Mesenchymal stem cell (in vitro differentiated cells and primary cell): ENCODE measurements at regions not wholly inside any gene's neighbourhood (a gene's known extent, or its start where the extent isn't known, plus 50 kb on each side); places are given as distances from the start of the nearest gene placed in this dataset.

Experiments used
- DNase-seq: peaks from one replicate; pipeline ENCODE4 v3.0.0-alpha.2; 2013
- H2AFZ ChIP-seq: one replicate; pipeline ENCODE4 v1.6.1; 2013; ENCODE audit warnings: low read depth, mild to moderate bottlenecking, control low read depth, inconsistent platforms, low read length, moderate library complexity
- H2AK5ac ChIP-seq: 2 replicates; pipeline ENCODE4 v1.6.1; 2013; ENCODE audit warnings: low read length, moderate library complexity, mild to moderate bottlenecking, inconsistent platforms; ENCODE audit not compliant: severe bottlenecking
- H2BK120ac ChIP-seq: one replicate; pipeline ENCODE4 v1.6.1; 2013; ENCODE audit warnings: low read depth, mild to moderate bottlenecking, inconsistent platforms, low read length, moderate library complexity
- H2BK12ac ChIP-seq, 2 experiments: one replicate each; pipeline ENCODE4 v1.6.1; 2013; ENCODE audit warnings: inconsistent platforms in 2 of 2, low read length in 2 of 2, mild to moderate bottlenecking in 2 of 2, moderate library complexity in 2 of 2, control low read depth in 1 of 2
- H2BK15ac ChIP-seq: one replicate; pipeline ENCODE4 v1.6.1; 2013; ENCODE audit warnings: mild to moderate bottlenecking, low read depth, inconsistent platforms; ENCODE audit not compliant: poor library complexity, severe bottlenecking
- H2BK5ac ChIP-seq: 2 replicates; pipeline ENCODE4 v1.6.1; 2013; ENCODE audit warnings: low read depth, mild to moderate bottlenecking, low read length, control low read depth, inconsistent platforms; ENCODE audit not compliant: poor library complexity, severe bottlenecking
- H3K14ac ChIP-seq, 2 experiments: one replicate each; pipeline ENCODE4 v1.6.1; 2013; ENCODE audit warnings: inconsistent platforms in 2 of 2, low read length in 2 of 2, control low read depth in 1 of 2, mild to moderate bottlenecking in 1 of 2, moderate library complexity in 1 of 2
- H3K18ac ChIP-seq, 2 experiments: one replicate each; pipeline ENCODE4 v1.6.1; 2013; ENCODE audit warnings: inconsistent platforms in 2 of 2, low read length in 2 of 2, control low read depth in 1 of 2, low read depth in 1 of 2, mild to moderate bottlenecking in 1 of 2
- H3K23ac ChIP-seq, 2 experiments: one replicate each; pipeline ENCODE4 v1.6.1; 2013; ENCODE audit warnings: inconsistent platforms in 2 of 2, low read length in 2 of 2, mild to moderate bottlenecking in 2 of 2, moderate library complexity in 2 of 2, control low read depth in 1 of 2
- H3K27ac ChIP-seq: 2 replicates; pipeline ENCODE4 v1.5.1; 2013; ENCODE audit warnings: mild to moderate bottlenecking, moderate library complexity, low read length, control low read depth, inconsistent platforms; ENCODE audit not compliant: poor library complexity, severe bottlenecking
- H3K27me3 ChIP-seq, 2 experiments: 2 replicates each; pipeline versions ENCODE4 v1.6.1 to v1.7.0; 2013; ENCODE audit warnings: low read length in 2 of 2, mild to moderate bottlenecking in 2 of 2, moderate library complexity in 2 of 2, control low read depth in 1 of 2, inconsistent platforms in 1 of 2; ENCODE audit not compliant: control insufficient read depth in 1 of 2, insufficient read depth in 1 of 2
- H3K36me3 ChIP-seq, 2 experiments: 2 replicates each; pipeline versions ENCODE4 v1.6.1 to v1.7.0; 2013; ENCODE audit warnings: low read length in 2 of 2, control low read depth in 1 of 2, inconsistent platforms in 1 of 2, low read depth in 1 of 2, mild to moderate bottlenecking in 1 of 2; ENCODE audit not compliant: insufficient read depth in 2 of 2, control insufficient read depth in 1 of 2
- H3K4ac ChIP-seq, 2 experiments: one replicate each; pipeline ENCODE4 v1.6.1; 2013; ENCODE audit warnings: inconsistent platforms in 2 of 2, low read length in 2 of 2, mild to moderate bottlenecking in 2 of 2, moderate library complexity in 2 of 2, control low read depth in 1 of 2, low read depth in 1 of 2
- H3K4me1 ChIP-seq: 2 replicates; pipeline ENCODE4 v1.6.1; 2013; ENCODE audit warnings: low read depth, low read length, control low read depth; ENCODE audit not compliant: control insufficient read depth, insufficient read depth
- H3K4me2 ChIP-seq: 2 replicates; pipeline ENCODE4 v1.6.1; 2013; ENCODE audit warnings: low read length, mild to moderate bottlenecking, inconsistent platforms; ENCODE audit not compliant: poor library complexity, severe bottlenecking
- H3K4me3 ChIP-seq, 2 experiments: 2 replicates each; pipeline versions ENCODE4 v1.5.1 to v1.7.0; 2013; ENCODE audit warnings: low read length in 2 of 2, mild to moderate bottlenecking in 2 of 2, control low read depth in 1 of 2, low read depth in 1 of 2; ENCODE audit not compliant: insufficient read depth in 1 of 2
- H3K79me1 ChIP-seq: replicated peaks from 2 replicates; pipeline ENCODE4 v1.6.1; 2013; ENCODE audit warnings: mild to moderate bottlenecking, control low read depth, low read length, inconsistent platforms; ENCODE audit not compliant: poor library complexity, severe bottlenecking
- H3K9ac ChIP-seq: 2 replicates; pipeline ENCODE4 v1.7.0; 2013; ENCODE audit warnings: mild to moderate bottlenecking, low read length, moderate library complexity
- H3K9me3 ChIP-seq: 2 replicates; pipeline ENCODE4 v1.7.0; 2013; ENCODE audit warnings: mild to moderate bottlenecking, low read length; ENCODE audit not compliant: control insufficient read depth
- H4K8ac ChIP-seq: one replicate; pipeline ENCODE4 v1.6.1; 2013; ENCODE audit warnings: inconsistent platforms, mild to moderate bottlenecking, low read length, moderate library complexity
- H4K91ac ChIP-seq: one replicate; pipeline ENCODE4 v1.6.1; 2013; ENCODE audit warnings: mild to moderate bottlenecking, low read length, inconsistent platforms
- WGBS: methylation state at CpG from one replicate; pipeline ENCODE4 v1.1.7; 2013; ENCODE audit warnings: mixed read lengths; 5-methylcytosine and 5-hydroxymethylcytosine counted together

GRCh38 chr2:59925321-59925720 is 628.1 kb downstream of the BCL11A start:
- no peak overlapping the region for H2BK12ac ChIP-seq
- no peaks in the 10 kb centered on the region for H3K4me1 ChIP-seq
- DNase-seq, result no peak
- H4K8ac ChIP-seq, result no peak overlapping the region
- H2AFZ ChIP-seq, result no peak overlapping the region
- H3K9ac ChIP-seq, result no peak overlapping the region
- H3K27ac ChIP-seq, result no peak overlapping the region
- H3K23ac ChIP-seq, result no peak overlapping the region
- H2AK5ac ChIP-seq, result no peak overlapping the region
- no peak overlapping the region for H2BK5ac ChIP-seq
- H3K9me3 ChIP-seq, result no peaks in the 10 kb centered on the region
- H3K4me2 ChIP-seq, result no peak overlapping the region
- no peak overlapping the region for H3K18ac ChIP-seq
- WGBS, result 88% methylated on average over 1 of the region's 1 CpG
- H3K14ac ChIP-seq, result no peak overlapping the region
- no peaks in the 10 kb centered on the region for H3K27me3 ChIP-seq
- no peaks in the 10 kb centered on the region for H3K36me3 ChIP-seq
- H3K79me1 ChIP-seq, result no peaks in the 10 kb centered on the region
- H2BK15ac ChIP-seq, result no peak overlapping the region
- H2BK120ac ChIP-seq, result no peak overlapping the region
- no peak overlapping the region for H3K4ac ChIP-seq
- no peak overlapping the region for H3K4me3 ChIP-seq
- H4K91ac ChIP-seq, result no peak overlapping the region

- no peak overlapping the region for H2BK12ac ChIP-seq
- H3K79me1 ChIP-seq, result no peaks in the 10 kb centered on the region
- no peak overlapping the region for H3K23ac ChIP-seq
- H3K27ac ChIP-seq, result no peak overlapping the region
- no peak overlapping the region for H2BK120ac ChIP-seq
- no peak overlapping the region for H3K9ac ChIP-seq
- WGBS, result no CpG with 5 or more reads among the region's 1 CpG
- no peak overlapping the region for H4K91ac ChIP-seq
- no peak overlapping the region for H2AK5ac ChIP-seq
- no peak for DNase-seq
- no peak overlapping the region for H2BK15ac ChIP-seq
- H4K8ac ChIP-seq, result no peak overlapping the region
- no peak overlapping the region for H3K14ac ChIP-seq
- H3K4me2 ChIP-seq, result no peak overlapping the region
- no peak overlapping the region for H3K4me3 ChIP-seq
- H3K18ac ChIP-seq, result no peak overlapping the region
- H3K9me3 ChIP-seq, result no peaks in the 10 kb centered on the region
- H3K36me3 ChIP-seq, result no peaks in the 10 kb centered on the region
- H3K4me1 ChIP-seq, result no peaks in the 10 kb centered on the region
- H2BK5ac ChIP-seq, result no peak overlapping the region
- H2AFZ ChIP-seq, result no peak overlapping the region
- H3K4ac ChIP-seq, result no peak overlapping the region
- H3K27me3 ChIP-seq, result no peaks in the 10 kb centered on the region
These were observed 629.1 kb downstream of the BCL11A start for GRCh38 chr2:59924346-59924745.

GRCh38 chr2:59922450-59922849 is 631.0 kb downstream of the BCL11A start:
- WGBS, result no CpG with 5 or more reads among the region's 4 CpGs
- DNase-seq, result no peak

GRCh38 chr2:59921743-59922142 is 631.7 kb downstream of the BCL11A start:
- Histone ChIP-seq H3K4me2 (no peak overlapping the region), H3K23ac (no peak overlapping the region), H3K27ac (no peak overlapping the region), H4K8ac (no peak overlapping the region), H3K79me1 (no peaks in the 10 kb centered on the region), H3K27me3 (no peaks in the 10 kb centered on the region), H3K9me3 (no peaks in the 10 kb centered on the region), H4K91ac (no peak overlapping the region), H2BK12ac (no peak overlapping the region), H2BK15ac (no peak overlapping the region), H3K14ac (no peak overlapping the region), H3K4me3 (no peak overlapping the region), H2BK120ac (no peak overlapping the region), H2BK5ac (no peak overlapping the region), H3K4me1 (no peaks in the 10 kb centered on the region), H3K36me3 (no peaks in the 10 kb centered on the region), H3K4ac (no peak overlapping the region), H2AFZ (no peak overlapping the region), H3K9ac (no peak overlapping the region), H3K18ac (no peak overlapping the region), H2AK5ac (no peak overlapping the region)
- 79% methylated on average over 4 of the region's 4 CpGs for WGBS
- no peak for DNase-seq

More at GRCh38 chr2:59922450-59922849, 631.0 kb downstream of the BCL11A start:
- H3K14ac ChIP-seq, result no peak overlapping the region
- H3K4me2 ChIP-seq, result no peak overlapping the region
- no peak overlapping the region for H4K91ac ChIP-seq
- no peak overlapping the region for H2BK15ac ChIP-seq
- H3K18ac ChIP-seq, result no peak overlapping the region
- H4K8ac ChIP-seq, result no peak overlapping the region
- no peaks in the 10 kb centered on the region for H3K36me3 ChIP-seq
- no peak overlapping the region for H3K23ac ChIP-seq
- H2AFZ ChIP-seq, result no peak overlapping the region
- H2BK120ac ChIP-seq, result no peak overlapping the region
- H3K9me3 ChIP-seq, result no peaks in the 10 kb centered on the region
- H3K4me3 ChIP-seq, result no peak overlapping the region
- no peaks in the 10 kb centered on the region for H3K79me1 ChIP-seq
- no peaks in the 10 kb centered on the region for H3K27me3 ChIP-seq
- H3K27ac ChIP-seq, result no peak overlapping the region
- no peaks in the 10 kb centered on the region for H3K4me1 ChIP-seq
- H2AK5ac ChIP-seq, result no peak overlapping the region
- H3K4ac ChIP-seq, result no peak overlapping the region
- no peak overlapping the region for H3K9ac ChIP-seq
- no peak overlapping the region for H2BK5ac ChIP-seq
- H2BK12ac ChIP-seq, result no peak overlapping the region
